GM19035 (cell line): ENCODE measurements at regions not wholly inside any gene's neighbourhood (a gene's known extent, or its start where the extent isn't known, plus 50 kb on each side); places are given as distances from the start of the nearest gene placed in this dataset.
"Not testable (repeated sequence)": the region's sequence is repeated elsewhere in the genome, so short reads cannot be mapped to it uniquely, and the experiment has no call there.

Source experiments
- ATAC-seq: cut with Tn5 transposase; IDR thresholded peaks from one replicate; pipeline ENCODE4 v1.9.1; 2021; ENCODE audit not compliant: unreplicated experiment

DNA sequence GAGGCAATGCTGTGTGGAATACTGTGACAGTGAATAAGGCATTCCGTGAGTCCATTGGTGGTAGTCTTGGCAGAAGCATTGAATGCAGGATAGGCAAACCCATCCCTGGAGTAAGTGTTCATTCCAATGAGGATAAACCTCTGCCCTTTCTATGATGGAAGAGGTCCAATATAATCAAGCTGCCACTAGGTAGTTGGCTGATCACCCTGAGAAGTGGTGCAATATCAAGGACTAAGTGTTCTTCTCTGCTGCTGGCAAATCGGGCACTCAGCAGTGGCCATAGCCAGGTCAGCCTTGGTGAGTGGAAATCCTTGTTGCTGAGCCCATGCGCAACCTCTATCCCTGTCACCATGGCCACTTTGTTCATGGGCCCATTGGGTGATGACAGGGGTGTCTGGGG lies 70.1 kb downstream of the FBXO4 start:
- no peak for ATAC-seq

DNA sequence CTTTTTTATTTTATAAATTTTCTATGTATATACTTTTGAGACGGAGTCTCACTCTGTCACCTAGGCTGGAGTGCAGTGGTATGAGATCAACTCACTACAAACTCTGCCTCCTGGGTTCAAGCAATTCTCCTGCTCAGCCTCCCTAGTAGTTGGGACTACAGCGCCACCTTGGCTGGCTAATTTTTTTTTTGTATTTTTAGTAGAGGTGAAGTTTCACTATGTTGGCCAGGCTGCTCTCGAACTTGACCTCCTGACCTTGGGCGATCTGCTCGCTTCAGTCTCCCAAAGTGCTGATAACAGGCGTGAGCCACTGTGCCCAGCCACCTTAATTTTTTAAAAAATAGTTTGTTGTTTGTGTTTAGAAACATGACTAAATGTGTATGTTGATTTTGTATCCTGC lies 76.6 kb downstream of the FBXO4 start:
- no peak for ATAC-seq

DNA sequence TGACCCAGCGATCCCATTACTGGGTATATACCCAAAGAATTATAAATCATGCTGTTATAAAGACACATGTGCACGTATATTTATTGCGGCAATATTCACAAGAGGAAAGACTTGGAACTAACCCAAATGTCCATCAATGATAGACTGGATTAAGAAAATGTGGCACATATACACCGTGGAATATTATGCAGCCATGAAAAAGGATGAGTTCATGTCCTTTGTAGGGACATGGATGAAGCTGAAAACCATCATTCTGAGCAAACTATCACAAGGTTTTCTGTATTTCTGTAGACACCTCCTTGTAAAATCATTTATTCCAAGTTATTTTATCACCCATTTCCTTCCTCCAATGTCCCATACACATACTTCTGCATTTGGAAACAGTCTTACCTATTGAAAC lies 78.8 kb downstream of the FBXO4 start:
- not testable (repeated sequence) for ATAC-seq

DNA sequence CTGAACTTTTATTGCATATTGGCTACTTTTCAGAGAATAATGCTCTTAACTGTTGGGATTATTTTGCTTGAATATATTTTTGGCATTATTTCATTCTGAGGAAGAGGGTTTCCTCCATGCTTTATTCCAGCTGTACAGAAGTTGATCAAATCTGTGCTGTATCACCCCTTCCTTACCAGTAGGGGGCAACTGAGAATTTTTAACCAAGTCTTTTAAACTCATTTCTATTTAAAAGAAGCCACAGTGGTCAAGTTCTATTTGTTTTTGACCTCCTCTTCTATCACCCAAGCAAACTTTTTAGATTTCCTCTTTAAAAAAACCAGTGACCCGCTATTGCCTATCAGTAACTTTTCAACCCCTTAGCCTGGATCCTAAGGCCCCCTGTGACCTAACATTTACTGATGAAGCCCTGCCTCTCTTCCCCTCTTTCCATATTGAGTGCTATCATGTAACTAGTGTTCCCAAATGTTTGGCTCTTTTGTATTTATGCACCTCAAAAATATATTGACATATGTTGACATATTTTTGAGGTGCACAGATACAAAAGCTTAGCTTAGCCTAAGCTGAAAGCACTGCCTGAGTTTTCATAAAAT lies 80.6 kb downstream of the FBXO4 start:
- ATAC-seq = peak; percentile 80

DNA sequence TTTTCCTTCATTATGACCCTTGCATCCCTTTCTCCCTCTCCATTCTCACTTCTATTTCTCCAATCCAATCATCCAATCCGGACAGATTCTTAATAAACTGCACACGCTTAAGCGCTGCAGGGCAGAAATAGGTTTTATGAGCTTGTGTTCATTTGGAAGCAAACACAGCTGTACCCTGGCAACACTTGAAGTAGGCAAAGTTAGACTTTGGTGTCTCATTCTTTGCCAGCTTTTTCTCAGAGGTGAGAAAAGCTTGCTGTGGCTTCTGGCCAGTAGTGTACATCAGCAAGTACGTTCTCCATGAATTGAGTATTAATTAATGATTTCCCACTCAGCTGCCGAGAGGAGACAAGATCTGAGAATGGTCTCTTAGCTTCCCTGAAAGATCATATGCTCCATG lies 88.5 kb downstream of the FBXO4 start:
- ATAC-seq = no peak

DNA sequence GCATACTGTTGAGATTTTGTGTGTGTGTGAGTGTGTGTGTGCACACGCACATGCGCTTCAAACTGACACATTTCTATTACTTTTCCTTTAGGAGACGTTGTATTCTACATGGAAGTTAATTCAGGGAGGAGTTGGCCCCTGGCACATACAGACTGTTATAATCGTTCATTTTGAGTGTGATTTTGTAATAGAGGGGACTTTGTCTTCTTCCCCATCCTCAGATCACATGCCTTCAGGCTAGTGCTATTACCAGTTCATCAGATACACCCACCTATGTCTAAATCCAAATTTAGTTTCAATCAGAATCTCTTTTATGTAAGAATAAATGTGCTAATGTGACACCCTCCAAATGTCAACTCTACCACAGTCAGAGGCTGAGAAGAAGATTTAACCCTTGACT lies 90.2 kb downstream of the FBXO4 start:
- ATAC-seq = no peak

DNA sequence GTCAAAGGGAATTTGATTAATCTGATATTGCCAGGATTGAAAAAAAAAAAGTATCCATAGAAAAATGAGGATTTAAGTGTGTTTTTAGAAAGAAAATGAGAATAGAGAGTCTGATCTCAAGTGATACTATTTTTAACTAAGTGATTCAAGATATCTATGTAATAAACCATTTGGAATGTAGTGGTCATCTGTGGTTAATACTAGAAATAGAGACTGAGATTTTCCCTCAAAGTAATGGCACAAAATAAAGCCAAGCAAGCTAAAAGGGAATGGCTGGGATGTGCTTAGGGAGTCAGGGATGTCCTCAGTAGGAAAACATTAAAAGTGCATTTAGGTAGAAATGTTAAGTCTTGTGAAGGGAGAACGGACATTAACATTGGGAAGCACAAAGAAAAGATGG lies 90.6 kb downstream of the FBXO4 start:
- ATAC-seq = no peak

DNA sequence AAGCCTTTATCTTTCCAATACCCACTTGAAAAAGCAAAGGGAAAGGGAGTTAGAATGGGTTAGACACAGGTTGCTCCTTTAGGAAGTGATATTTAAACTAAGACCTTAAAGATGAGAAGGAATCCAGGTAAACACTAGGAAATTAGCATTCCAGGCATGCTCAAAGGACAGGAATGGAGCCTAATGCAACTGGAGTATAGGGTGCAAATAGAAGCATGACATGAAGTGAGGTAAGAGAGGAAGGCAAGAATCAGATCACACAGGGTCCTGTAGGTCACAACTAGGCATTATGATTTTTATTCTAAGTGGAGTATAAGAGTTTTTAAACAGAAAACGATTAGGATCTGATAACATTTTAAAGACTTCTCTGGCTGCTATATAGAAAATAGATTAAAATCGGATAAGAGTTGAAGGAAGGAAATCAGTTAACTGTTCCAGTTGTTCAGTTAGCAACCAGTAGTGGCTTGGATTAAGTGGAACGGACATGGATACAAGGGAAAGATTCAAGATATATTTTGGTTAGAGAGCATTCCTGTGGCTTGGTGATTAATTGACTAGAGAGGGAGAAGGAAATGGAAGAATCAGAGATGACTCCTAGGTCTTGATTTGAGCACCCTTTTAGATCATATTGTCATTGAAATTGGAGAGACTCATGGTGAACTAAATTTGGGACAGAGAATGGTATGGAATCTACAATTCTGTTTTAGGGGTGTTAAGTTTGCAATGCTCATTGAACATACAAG lies 95.9 kb downstream of the FBXO4 start:
- ATAC-seq = no peak

DNA sequence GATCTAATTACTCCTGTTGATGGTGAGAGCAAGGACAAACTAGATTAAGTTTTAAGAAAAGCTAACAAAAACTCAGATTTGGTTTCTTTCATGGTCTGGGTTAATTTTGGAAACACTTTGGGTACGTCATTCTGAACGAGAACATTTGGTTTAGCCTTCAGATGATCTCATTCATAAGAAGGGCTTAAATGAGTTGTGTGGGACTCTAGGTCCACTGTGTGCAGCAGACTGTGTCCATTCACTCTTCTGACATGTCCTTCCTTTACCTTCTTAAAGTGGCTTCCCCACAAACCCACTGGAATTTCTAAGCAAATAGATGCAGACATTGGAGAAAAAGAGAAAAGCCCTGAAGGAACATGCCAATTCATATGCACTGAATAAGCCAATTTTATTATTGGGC lies 96.8 kb downstream of the FBXO4 start:
- ATAC-seq = peak; percentile 84

DNA sequence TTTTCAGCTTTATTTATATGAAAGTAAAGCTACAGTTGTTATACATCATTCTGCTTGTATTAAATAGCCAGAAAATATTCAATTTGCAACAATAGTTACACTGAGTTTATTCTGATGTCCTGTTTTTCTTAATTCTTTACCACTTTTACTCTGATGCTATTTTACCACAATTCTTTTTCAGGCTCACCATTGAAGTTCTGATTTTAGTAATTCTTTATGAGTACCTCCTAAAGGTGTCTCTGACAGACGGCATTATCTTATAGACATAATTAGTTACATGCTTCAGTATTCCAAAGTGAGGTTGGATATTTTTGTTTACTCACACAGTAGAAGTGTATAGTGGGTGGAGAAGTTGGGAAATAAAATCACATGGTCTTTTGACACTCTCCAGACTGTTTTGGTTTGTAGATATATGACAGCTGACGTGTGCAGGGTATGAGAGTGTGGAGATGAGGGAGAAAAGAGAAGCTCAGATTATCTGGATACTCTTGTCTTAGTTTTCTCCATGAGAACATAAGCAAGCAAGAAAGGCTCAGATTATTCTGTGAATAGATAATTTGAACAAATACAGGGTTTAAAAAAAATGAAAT lies 97.4 kb downstream of the FBXO4 start:
- no peak for ATAC-seq

DNA sequence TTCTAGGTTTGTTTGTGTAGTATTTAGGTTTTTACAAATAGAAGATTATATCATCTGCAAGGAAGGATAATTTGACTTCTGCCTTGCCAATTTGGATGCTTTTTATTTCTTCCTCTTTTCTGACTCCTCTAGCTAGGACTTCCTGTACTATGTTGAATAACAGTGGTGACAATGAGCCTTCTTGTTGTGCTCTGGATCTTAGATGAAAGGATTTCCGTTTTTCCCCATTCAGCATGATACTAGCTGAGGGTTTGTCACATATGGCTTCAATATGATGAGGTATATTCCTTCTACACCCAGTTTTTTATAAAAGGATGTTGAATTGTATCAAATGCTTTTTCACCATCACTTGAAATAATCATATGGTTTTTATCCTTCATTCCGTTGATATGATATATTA lies 101.4 kb downstream of the FBXO4 start:
- no peak for ATAC-seq

DNA sequence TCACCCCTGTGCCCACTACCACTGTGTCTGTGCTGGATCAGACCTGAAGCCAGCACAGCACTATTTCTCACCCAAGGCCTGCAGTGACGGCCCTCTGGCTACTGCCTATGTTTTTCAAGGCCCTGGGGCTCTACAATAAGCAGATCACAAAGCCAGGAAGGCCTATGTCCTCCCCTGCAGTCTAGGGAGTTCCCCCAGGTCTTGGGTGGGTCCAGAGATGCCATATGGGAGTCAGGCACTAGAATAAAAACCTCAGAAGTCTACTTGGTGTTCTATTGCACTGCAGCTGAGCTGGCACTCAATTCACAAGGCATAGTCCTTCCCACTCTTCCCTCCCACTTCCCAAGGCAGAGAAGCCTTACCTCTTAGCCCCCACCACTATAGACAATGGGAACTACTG lies 107.1 kb downstream of the FBXO4 start:
- ATAC-seq = no peak

DNA sequence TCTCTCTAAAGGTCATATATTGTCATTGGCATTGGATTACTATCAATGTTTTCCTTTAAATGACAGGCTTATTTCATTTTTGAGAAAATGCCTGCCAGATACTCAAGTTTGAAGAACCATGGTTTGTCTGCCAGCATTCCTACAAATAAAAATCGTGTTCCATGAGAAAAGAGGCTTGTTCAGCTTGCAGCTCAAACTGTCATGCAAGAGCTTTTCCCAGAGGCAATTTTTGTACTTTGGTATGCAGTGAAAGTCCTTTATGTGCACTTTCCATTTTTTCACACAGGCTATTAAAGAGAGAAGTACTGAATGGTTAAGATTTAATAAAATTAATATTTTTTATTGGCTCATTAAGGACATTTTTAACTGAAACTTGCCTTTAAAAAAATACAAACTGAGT lies 110.4 kb downstream of the FBXO4 start:
- no peak for ATAC-seq

DNA sequence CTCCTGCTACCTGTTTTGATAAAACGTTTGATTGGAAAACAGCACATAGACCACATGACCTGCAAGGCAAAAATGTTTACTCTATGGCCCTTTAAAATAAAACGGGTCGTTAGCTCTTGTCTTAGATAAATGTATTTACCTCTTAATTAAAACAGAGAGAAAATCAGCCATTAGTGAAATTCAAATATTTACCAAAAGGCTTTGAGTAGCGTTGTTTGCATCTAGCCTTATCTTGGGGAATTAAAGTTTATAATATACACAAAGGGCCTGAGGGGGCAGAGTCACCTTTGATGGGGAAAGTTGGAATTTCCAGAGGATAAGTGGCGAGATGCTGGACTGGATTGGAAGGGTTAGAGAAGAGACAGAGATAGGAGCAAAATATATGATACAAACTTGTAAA lies 111.3 kb downstream of the FBXO4 start:
- ATAC-seq = no peak

DNA sequence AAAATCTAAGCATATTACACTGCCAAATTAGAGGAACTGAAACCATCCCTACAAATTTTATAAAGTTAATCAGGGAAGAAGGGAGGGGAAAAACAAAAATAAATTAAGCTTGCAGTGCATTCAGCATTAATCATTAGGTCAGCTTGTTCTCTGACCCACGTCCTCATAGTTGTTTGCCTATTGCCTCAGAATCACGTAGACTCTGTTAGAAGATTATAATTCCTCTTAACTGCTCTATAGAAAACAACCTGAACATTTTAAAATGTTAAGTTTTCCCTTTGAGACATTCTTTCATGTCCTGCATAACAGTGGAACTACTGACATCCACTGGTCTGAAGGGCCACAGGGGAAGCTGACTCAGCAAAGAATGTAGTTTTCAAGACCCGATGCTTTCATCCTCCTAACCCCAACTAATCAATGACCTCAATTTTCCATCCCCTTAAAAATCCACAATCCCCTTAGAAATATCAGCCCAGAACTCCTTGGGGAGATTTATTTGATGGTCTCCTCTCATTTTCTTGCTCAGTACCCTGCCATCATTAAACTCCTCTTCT lies 112.4 kb downstream of the FBXO4 start:
- no peak for ATAC-seq

DNA sequence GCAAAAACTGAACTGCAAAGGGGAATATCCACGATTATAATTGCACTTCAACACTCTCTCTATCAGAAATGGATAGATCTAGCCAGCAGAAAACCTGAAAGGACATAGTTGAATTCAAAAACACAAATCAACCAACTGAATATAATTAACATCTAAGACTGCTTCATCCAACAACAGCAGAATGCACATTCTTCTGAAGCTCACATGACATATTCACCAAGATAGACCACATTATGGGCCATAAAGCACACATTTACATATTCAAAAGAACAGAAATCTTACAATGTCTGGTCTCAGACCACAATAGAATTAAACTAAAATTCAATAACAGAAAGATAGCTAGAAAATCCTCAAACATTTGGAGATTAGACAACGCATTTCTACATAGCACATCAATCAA lies 118.3 kb downstream of the FBXO4 start:
- ATAC-seq = no peak

DNA sequence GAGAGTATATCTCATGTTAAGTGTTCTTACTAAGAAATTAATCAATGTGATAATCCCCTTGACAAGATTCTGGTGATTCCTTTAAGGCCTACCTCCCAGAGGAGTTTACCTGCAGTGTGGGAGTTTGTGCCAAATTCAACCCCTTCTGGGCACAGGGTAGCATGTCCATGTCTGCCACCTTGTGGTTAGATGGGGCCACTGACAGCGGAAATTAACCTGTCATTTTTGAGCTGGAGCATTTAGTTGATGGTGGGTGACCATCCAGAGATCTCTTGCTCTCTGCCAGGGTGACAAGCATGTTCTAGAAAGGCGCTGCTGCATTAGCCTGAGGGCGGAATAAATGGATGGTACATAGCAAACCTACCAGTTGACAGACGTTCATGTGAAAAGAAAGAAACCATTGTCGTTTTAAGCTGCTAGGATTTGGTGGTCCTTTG lies 132.2 kb downstream of the FBXO4 start:
- peak; percentile 90 for ATAC-seq

DNA sequence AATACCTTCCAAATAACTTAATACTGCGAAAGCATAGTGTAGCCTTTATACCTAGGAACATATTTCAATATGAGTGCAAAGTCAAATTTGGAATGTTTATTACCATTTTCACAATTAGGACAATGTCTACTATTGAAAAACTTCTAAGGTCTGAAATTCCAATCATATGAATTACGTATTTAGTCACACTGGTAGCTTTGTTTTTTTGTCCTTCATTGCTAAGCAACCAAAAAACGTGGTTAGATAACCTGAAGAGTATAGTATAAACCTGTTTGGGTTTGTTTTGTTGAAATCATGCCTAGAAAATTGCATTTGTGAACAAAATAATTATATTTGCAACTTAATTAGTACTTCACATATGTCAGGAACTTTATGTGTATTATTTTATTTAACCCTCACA lies 134.2 kb downstream of the FBXO4 start:
- no peak for ATAC-seq

DNA sequence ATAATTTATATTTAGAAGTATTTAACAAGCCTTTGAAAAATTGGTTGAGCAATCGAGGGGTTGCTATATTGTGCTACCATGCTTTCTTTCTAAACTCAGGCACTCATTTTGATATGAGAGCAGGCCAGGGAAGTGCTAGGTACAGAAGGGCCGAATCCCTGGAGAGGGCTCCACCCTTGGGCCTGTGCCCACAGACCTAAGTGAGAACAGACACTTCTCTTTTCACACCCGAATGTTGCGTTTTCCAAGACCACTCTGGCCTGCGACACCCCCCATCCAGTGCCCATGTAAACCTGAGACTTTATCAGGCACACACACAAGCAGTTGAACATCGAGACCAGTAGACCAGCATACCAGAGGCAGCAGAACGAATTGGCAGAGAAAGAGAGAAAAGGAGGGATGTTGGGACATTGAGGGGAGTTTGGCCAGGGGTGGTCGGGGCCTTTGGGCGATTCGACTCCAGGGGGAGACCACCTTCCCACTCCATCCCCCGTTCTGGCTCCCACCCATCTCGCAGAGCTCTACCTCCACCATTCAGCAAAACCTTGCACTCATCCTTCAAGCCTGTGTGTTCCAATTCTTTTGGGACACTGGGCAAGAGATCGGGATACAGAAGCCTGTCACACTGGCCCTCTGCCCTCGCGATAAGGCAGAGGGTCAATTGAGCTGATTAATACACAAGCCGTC lies 134.8 kb downstream of the FBXO4 start:
- ATAC-seq = no peak

DNA sequence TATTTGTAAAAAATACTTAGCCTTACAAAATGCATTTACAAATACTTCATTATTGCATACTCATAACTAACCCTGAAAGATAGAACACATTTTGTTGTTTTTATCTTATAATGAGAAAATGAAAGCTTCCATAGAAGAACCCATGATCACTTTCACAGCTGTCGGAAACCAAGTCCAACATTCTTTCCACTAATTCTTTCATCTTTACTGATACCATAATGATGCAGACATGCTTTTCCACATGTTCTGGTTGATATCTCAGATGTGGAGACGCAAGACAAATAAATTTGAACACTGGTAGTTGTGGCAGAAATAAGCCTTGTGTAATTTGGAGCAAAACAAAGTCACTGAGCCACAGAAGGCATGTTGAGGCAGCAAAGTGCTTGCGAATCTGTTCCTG lies 136.0 kb downstream of the FBXO4 start:
- no peak for ATAC-seq

DNA sequence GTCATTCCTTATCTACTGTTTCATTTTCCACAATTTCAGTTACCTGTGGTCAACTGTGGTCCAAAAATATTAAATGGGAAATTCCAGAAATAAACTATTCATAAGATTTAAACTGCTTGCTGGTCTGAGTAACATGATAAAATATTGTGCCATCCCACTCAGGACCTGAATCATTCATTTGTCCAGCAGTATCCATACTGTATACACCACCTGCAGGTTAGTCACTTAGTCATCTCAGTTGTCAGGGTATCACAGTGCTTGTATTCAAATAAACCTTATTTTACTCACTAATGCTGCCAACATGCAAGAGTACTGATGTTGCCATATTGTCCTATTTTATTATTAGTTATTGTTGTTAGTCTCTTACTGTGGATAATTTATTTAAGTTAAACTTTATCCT lies 139.7 kb downstream of the FBXO4 start:
- ATAC-seq = no peak

DNA sequence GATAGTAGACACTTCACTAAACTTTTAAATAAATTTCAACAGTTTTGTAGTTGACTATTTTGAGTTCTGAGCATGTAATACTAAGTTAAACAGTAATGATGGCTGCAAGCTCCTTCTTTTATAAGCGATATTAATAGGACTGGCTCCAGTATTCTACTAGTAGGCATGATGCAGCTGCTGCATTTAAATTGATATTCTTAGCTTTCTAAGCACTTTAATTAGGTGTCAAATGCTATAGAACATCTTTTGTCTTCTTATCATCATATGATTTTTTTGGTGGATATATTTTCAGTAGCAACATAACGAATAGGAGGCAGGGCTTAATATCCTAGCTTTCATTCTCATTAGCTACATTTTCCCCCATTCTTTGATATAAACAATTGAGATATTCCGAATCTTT lies 141.1 kb downstream of the FBXO4 start:
- no peak for ATAC-seq
